Colonic mucosa (tissue), 4 donors: ENCODE measurements at regions not wholly inside any gene's neighbourhood (a gene's known extent, or its start where the extent isn't known, plus 50 kb on each side); places are given as distances from the start of the nearest gene placed in this dataset.

Experiments
- DNase-seq: peaks from one replicate; pipeline ENCODE4 v3.0.0-alpha.2; 2020
- H3K27ac ChIP-seq: fragments of 200-600 bp; one replicate; pipeline ENCODE4 v1.8.0; 2021
- H3K27me3 ChIP-seq: fragments of 200-600 bp; one replicate; pipeline ENCODE4 v1.8.0; 2021
- H3K36me3 ChIP-seq: fragments of 200-600 bp; one replicate; pipeline ENCODE4 v1.8.0; 2021
- H3K4me1 ChIP-seq: fragments of 200-600 bp; one replicate; pipeline ENCODE4 v1.8.0; 2021; ENCODE audit warnings: mild to moderate bottlenecking
- H3K4me3 ChIP-seq: fragments of 200-600 bp; one replicate; pipeline ENCODE4 v1.8.0; 2021
- H3K9ac ChIP-seq, 2 donors: one replicate each; pipeline ENCODE4 v1.7.0; 2013; ENCODE audit warnings: control low read depth in 2 of 2, low read depth in 2 of 2, low read length in 2 of 2
- H3K9me3 ChIP-seq: fragments of 200-600 bp; one replicate; pipeline ENCODE4 v1.8.0; 2021
- CTCF ChIP-seq: fragments of 200-600 bp; IDR thresholded peaks from one replicate; pipeline ENCODE4 v1.8.0; 2022; ENCODE audit warnings: antibody characterized with exemption, mild to moderate bottlenecking
- intact Hi-C: fragments of 100-400 bp; cut with DNase I; formaldehyde crosslinking; loops from one replicate; pipeline ENCODE4 v1.14.1; 2022
- donor health status: healthy.
- donor health status: DM: no; HTN: no; CAD: no.
- donor health status: DM: no; HTN: no; CAD: no.

- Histone ChIP-seq H3K4me1 (no peaks in the 10 kb centered on the region), H3K27me3 (no peaks in the 10 kb centered on the region), H3K9ac (no peak overlapping the region), H3K4me3 (no peak overlapping the region), H3K36me3 (no peaks in the 10 kb centered on the region), H3K9me3 (no peaks in the 10 kb centered on the region), H3K27ac (no peak overlapping the region)
- TF ChIP-seq CTCF: no peak
- DNase-seq: no peak
- intact Hi-C loops: no loop called here
Measured at GRCh38 chr6:156013155-156013554, 557.5 kb upstream of the NOX3 start.

- H3K36me3 ChIP-seq: no peaks in the 10 kb centered on the region
- DNase-seq: no peak
- no peaks in the 10 kb centered on the region for H3K9me3 ChIP-seq
- H3K4me3 ChIP-seq: no peak overlapping the region
- TF ChIP-seq CTCF: no peak
- no peaks in the 10 kb centered on the region for H3K4me1 ChIP-seq
- H3K27me3 ChIP-seq: no peaks in the 10 kb centered on the region
- intact Hi-C loops: no loop called here
- H3K9ac ChIP-seq: no peak overlapping the region
- no peak overlapping the region for H3K27ac ChIP-seq
Measured at GRCh38 chr6:156009656-156010055, 554.0 kb upstream of the NOX3 start.

GRCh38 chr6:156004796-156005195 lies 549.2 kb upstream of the NOX3 start:
- Histone ChIP-seq H3K9ac (no peak overlapping the region), H3K4me3 (no peak overlapping the region), H3K9me3 (no peaks in the 10 kb centered on the region), H3K4me1 (no peaks in the 10 kb centered on the region), H3K27ac (no peak overlapping the region), H3K27me3 (no peaks in the 10 kb centered on the region), H3K36me3 (no peaks in the 10 kb centered on the region)
- no peak for DNase-seq
- intact Hi-C loops: no loop called here
- TF ChIP-seq CTCF: no peak

GRCh38 chr6:155996151-155996550 lies 540.5 kb upstream of the NOX3 start:
- Histone ChIP-seq H3K4me3 (no peak overlapping the region), H3K27ac (no peak overlapping the region), H3K27me3 (no peaks in the 10 kb centered on the region), H3K9me3 (no peaks in the 10 kb centered on the region), H3K9ac (no peak overlapping the region), H3K4me1 (no peaks in the 10 kb centered on the region), H3K36me3 (no peaks in the 10 kb centered on the region)
- no peak for TF ChIP-seq CTCF
- DNase-seq: no peak
- intact Hi-C loops: no loop called here

GRCh38 chr6:155995281-155995680 lies 539.6 kb upstream of the NOX3 start:
- no peaks in the 10 kb centered on the region for H3K27me3 ChIP-seq

More at GRCh38 chr6:155995281-155995680, 539.6 kb upstream of the NOX3 start:
- intact Hi-C loops: no loop called here
- H3K27ac ChIP-seq: no peak overlapping the region
- no peaks in the 10 kb centered on the region for H3K4me1 ChIP-seq
- H3K9ac ChIP-seq: no peak overlapping the region
- DNase-seq: no peak
- TF ChIP-seq CTCF: no peak
- H3K9me3 ChIP-seq: no peaks in the 10 kb centered on the region
- H3K36me3 ChIP-seq: no peaks in the 10 kb centered on the region
- H3K4me3 ChIP-seq: no peak overlapping the region
